ENCODE measurements at regions not wholly inside any gene's neighbourhood (a gene's known extent, or its start where the extent isn't known, plus 50 kb on each side); places are given as distances from the start of the nearest gene placed in this dataset.
A peak's percentile ranks its signal among the peaks of the same experiment; 100 is the strongest.

DNA sequence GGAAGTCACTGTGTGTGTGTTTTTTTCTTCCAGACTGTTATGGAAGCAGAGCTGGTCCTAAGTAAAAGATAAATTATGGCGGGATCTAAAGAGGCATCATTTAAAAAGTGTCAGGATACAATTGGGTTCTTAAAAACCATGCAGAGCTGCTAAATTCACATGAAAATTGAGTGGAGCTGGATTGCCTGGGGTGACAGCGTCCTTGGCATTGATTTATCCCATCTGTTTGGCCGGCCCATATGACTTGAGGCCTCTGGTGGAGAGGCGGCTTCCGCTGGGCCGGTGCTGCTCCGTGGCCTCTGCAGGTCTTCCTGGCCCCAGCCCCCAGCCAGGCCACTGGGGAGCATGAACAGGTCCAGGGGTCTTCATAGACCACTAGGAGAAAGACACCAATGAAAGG lies 165.5 kb downstream of the GLI2 start:
- H3K27ac Mint-ChIP-seq = no peak overlapping the region
- peaks cover 93% of the 10 kb centered on the region for H3K4me1 Mint-ChIP-seq

DNA sequence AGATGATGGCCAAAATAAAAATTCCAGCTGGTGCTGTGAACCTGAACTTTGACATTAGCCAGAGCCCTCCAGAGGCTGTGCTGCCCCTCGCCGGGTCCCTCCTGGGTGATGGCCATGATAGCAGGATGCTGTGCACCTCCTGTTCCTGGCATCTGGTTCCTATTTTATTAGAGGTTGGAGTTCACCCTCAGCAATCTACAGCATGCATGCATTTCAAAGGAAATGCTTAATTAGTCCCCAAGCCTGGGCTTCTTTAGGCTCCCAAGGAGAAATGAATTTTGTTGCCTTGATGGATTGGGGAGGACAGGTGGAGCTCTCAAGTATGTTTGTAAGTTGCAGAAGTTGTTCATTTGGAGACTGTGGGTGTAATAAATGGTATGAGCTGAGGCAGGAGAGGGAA lies 166.9 kb downstream of the GLI2 start:
- Mint-ChIP-seq H3K9me3 (no peaks in the 10 kb centered on the region), H3K27ac (peak overlapping the region; percentile 31), H3K4me1 (peaks cover 93% of the 10 kb centered on the region), H3K27me3 (ENCODE audit: low read depth, poor library complexity) (peaks cover 10% of the 10 kb centered on the region), H3K4me3 (no peak overlapping the region), H3K36me3 (ENCODE audit: low read depth) (no peaks in the 10 kb centered on the region)
- TF ChIP-seq, protein P1, sequence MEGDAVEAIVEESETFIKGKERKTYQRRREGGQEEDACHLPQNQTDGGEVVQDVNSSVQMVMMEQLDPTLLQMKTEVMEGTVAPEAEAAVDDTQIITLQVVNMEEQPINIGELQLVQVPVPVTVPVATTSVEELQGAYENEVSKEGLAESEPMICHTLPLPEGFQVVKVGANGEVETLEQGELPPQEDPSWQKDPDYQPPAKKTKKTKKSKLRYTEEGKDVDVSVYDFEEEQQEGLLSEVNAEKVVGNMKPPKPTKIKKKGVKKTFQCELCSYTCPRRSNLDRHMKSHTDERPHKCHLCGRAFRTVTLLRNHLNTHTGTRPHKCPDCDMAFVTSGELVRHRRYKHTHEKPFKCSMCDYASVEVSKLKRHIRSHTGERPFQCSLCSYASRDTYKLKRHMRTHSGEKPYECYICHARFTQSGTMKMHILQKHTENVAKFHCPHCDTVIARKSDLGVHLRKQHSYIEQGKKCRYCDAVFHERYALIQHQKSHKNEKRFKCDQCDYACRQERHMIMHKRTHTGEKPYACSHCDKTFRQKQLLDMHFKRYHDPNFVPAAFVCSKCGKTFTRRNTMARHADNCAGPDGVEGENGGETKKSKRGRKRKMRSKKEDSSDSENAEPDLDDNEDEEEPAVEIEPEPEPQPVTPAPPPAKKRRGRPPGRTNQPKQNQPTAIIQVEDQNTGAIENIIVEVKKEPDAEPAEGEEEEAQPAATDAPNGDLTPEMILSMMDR (IDR thresholded peaks at IDR 0.05) = no peak
- DNase-seq = no peak

More for the DNA sequence above, 165.5 kb downstream of the GLI2 start:
- no peaks in the 10 kb centered on the region for H3K36me3 Mint-ChIP-seq (ENCODE audit: low read depth)
- H3K9me3 Mint-ChIP-seq = no peaks in the 10 kb centered on the region
- H3K27me3 Mint-ChIP-seq (ENCODE audit: low read depth, poor library complexity) = no peaks in the 10 kb centered on the region
- TF ChIP-seq, protein P1 (IDR thresholded peaks at IDR 0.05) = no peak
- H3K4me3 Mint-ChIP-seq = no peak overlapping the region
- peak; percentile 47 for DNase-seq

DNA sequence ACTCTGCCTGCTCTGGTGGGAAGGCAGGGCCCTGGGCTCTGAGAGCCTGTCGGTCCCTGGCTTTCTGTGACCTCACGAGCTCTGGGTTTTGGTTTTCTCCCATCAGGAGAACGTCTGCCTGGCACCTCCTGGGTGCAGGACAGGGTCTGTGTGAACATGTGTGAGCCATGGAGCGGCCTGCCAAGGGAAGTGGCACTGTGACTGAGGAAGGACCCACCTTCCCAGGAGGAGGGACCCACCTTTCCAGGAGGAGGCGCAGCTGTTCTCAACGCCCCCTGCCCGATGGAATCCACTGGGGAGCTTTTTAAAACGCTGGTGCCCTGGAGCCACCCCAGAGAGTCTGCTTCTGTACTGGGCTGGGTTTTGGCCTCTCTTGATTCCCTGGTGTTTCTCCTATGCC lies 168.7 kb downstream of the GLI2 start:
- peaks cover 14% of the 10 kb centered on the region for H3K27me3 Mint-ChIP-seq (ENCODE audit: low read depth, poor library complexity)
- no peaks in the 10 kb centered on the region for H3K36me3 Mint-ChIP-seq (ENCODE audit: low read depth)
- no peak for DNase-seq
- peaks cover 77% of the 10 kb centered on the region for H3K4me1 Mint-ChIP-seq
- TF ChIP-seq, protein P1 (IDR thresholded peaks at IDR 0.05) = no peak
- peak overlapping the region; percentile 91 for H3K27ac Mint-ChIP-seq
- peak overlapping the region; percentile 51 for H3K4me3 Mint-ChIP-seq
- H3K9me3 Mint-ChIP-seq = no peaks in the 10 kb centered on the region

DNA sequence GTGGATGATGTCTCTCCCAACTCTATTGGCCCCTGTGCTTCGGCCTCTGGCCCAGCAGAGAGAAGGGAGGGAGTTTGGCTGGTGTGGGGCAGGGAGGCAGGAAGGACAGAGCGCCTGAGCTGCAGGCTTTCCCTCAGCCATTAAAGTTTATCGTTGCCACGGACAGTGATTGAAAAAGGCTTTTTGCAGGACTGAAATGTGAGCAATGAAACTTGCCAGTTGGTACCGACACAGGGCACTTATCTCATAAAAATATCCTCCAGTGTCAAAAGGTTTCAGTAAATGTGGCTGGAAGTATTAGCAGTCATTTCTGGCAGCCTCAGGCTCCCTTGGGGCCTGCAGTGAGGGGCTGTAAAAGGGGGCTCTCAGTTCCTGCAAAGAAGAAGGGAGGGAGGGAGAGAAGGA lies 169.2 kb downstream of the GLI2 start:
- peaks cover 15% of the 10 kb centered on the region for H3K27me3 Mint-ChIP-seq (ENCODE audit: low read depth, poor library complexity)
- DNase-seq = peak; percentile 41
- peak overlapping the region; percentile 51 for H3K4me3 Mint-ChIP-seq
- peak overlapping the region; percentile 91 for H3K27ac Mint-ChIP-seq
- TF ChIP-seq, protein P1 (IDR thresholded peaks at IDR 0.05) = no peak
- no peaks in the 10 kb centered on the region for H3K9me3 Mint-ChIP-seq
- no peaks in the 10 kb centered on the region for H3K36me3 Mint-ChIP-seq (ENCODE audit: low read depth)
- H3K4me1 Mint-ChIP-seq = peaks cover 72% of the 10 kb centered on the region

DNA sequence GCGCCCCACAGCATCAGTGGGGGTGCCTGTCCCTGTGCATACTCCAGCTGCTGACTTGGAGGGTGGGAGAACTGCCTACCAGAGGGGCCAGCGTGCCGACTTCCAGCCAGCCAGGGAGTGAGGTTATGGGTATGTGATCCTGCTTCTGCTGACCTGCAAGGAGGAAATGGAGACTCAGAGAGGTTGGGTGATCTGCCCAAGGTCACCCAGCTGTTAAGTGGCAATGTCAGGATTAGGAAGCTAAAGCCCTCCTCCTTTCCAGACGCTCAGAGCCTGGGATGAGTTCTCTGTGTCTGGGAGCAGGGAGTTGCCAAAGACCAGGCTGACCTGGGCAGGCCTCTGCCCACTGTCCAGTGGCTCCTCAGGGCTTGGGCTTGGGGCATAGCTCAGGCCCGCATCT lies 169.6 kb downstream of the GLI2 start:
- Mint-ChIP-seq H3K4me1 (peaks cover 72% of the 10 kb centered on the region), H3K4me3 (peak overlapping the region; percentile 51), H3K36me3 (ENCODE audit: low read depth) (no peaks in the 10 kb centered on the region), H3K9me3 (no peaks in the 10 kb centered on the region), H3K27me3 (ENCODE audit: low read depth, poor library complexity) (peaks cover 15% of the 10 kb centered on the region), H3K27ac (peak overlapping the region; percentile 91)
- TF ChIP-seq, protein P1 (IDR thresholded peaks at IDR 0.05) = no peak
- DNase-seq = no peak

DNA sequence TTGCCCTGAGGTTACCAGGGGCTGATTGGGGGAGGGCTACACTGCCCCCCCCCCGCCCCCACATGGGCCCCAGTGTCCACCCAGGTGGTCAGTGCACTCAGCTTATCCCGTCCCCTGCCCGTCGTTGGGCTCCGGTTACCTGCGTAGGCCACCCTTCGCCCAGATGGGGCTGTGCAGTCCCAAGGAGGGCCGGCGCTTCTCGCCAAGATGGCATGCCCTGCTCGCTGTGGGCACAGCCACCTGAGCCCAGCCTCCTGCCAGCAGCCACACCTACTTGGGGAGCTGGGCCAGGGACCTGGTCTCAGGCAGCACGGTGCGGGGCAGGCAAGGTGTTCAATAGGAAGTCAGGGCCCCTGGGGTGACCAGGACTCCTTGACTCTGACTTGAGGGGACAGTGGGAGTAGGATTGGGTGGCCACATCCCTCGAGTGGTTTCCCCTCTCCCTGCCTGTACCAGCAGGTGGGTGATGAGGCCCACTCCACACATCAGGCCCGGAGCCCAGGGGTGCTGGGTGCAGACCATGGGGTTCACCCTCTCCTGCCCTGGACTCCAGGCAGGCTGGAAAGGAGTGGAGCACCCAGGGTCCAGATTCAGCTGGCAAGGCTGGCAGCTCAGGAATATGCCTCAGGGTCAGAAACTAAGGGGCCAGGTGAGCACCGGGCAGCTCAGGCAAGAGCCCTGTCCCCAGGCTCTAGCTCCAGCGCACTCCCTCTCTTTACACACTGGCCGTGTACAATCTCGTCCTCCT lies 170.3 kb downstream of the GLI2 start:
- Mint-ChIP-seq H3K27ac (no peak overlapping the region), H3K4me1 (peaks cover 72% of the 10 kb centered on the region), H3K4me3 (no peak overlapping the region), H3K36me3 (ENCODE audit: low read depth) (no peaks in the 10 kb centered on the region), H3K9me3 (no peaks in the 10 kb centered on the region), H3K27me3 (ENCODE audit: low read depth, poor library complexity) (peaks cover 18% of the 10 kb centered on the region)
- DNase-seq = no peak
- TF ChIP-seq, protein P1 (IDR thresholded peaks at IDR 0.05) = no peak
